HG02981 (cell line): ENCODE measurements at regions not wholly inside any gene's neighbourhood (a gene's known extent, or its start where the extent isn't known, plus 50 kb on each side); places are given as distances from the start of the nearest gene placed in this dataset.
"Not testable (repeated sequence)": the region's sequence is repeated elsewhere in the genome, so short reads cannot be mapped to it uniquely, and the experiment has no call there.

Source experiments
- ATAC-seq: cut with Tn5 transposase; IDR thresholded peaks from one replicate; pipeline ENCODE4 v1.9.1; 2021; ENCODE audit warnings: mild to moderate bottlenecking, moderate library complexity; ENCODE audit not compliant: unreplicated experiment

GRCh38 chr12:131192951-131193350 lies 239.2 kb downstream of the ADGRD1 start:
- no peak for ATAC-seq

- ATAC-seq, result no peak
Measured at GRCh38 chr12:131194166-131194565, 240.5 kb downstream of the ADGRD1 start.

- ATAC-seq, result no peak
Measured at GRCh38 chr12:131195796-131196195, 242.1 kb downstream of the ADGRD1 start.

- ATAC-seq, result no peak
Measured at GRCh38 chr12:131196220-131196619, 242.5 kb downstream of the ADGRD1 start.

- no peak for ATAC-seq
Measured at GRCh38 chr12:131197490-131197889, 243.8 kb downstream of the ADGRD1 start.

- no peak for ATAC-seq
Measured at GRCh38 chr12:131199221-131199620, 245.5 kb downstream of the ADGRD1 start.

GRCh38 chr12:131201912-131202311 lies 248.2 kb downstream of the ADGRD1 start:
- not testable (repeated sequence) for ATAC-seq

- no peak for ATAC-seq
Measured at GRCh38 chr12:131202592-131203378, 249.1 kb downstream of the ADGRD1 start.

- ATAC-seq, result no peak
Measured at GRCh38 chr12:131203666-131204415, 250.1 kb downstream of the ADGRD1 start.

- ATAC-seq, result no peak
Measured at GRCh38 chr12:131204416-131205274, 250.9 kb downstream of the ADGRD1 start.

GRCh38 chr12:131205275-131205933 lies 251.7 kb downstream of the ADGRD1 start:
- ATAC-seq, result not testable (repeated sequence)

- not testable (repeated sequence) for ATAC-seq
Measured at GRCh38 chr12:131206630-131207299, 253.1 kb downstream of the ADGRD1 start.

- not testable (repeated sequence) for ATAC-seq
Measured at GRCh38 chr12:131207300-131207660, 253.6 kb downstream of the ADGRD1 start.

- not testable (repeated sequence) for ATAC-seq
Measured at GRCh38 chr12:131207841-131208240, 254.1 kb downstream of the ADGRD1 start.

GRCh38 chr12:131208425-131208824 lies 254.7 kb downstream of the ADGRD1 start:
- no peak for ATAC-seq

- no peak for ATAC-seq
Measured at GRCh38 chr12:131209082-131210070, 255.7 kb downstream of the ADGRD1 start.

- no peak for ATAC-seq
Measured at GRCh38 chr12:131210506-131211339, 257.0 kb downstream of the ADGRD1 start.

- no peak for ATAC-seq
Measured at GRCh38 chr12:131211340-131211938, 257.7 kb downstream of the ADGRD1 start.
